ENCODE measurements at regions not wholly inside any gene's neighbourhood (a gene's known extent, or its start where the extent isn't known, plus 50 kb on each side); places are given as distances from the start of the nearest gene placed in this dataset.
A peak's percentile ranks its signal among the peaks of the same experiment; 100 is the strongest.

GRCh38 chr6:154893917-154894316, 101.2 kb upstream of the TIAM2 start:
- peak; percentile 27 for DNase-seq (ENCODE audit: low read depth)
- H3K4me3 ChIP-seq (ENCODE audit: low read length) = no peak overlapping the region

GRCh38 chr6:154894902-154895301, 100.2 kb upstream of the TIAM2 start:
- DNase-seq (ENCODE audit: low read depth) = no peak
- TF ChIP-seq CTCF (conservative IDR thresholded peaks at IDR 0.05; ENCODE audit: low read length) = no peak
- H3K4me3 ChIP-seq (ENCODE audit: low read length) = no peak overlapping the region

More at GRCh38 chr6:154893917-154894316, 101.2 kb upstream of the TIAM2 start:
- no peak for TF ChIP-seq CTCF (conservative IDR thresholded peaks at IDR 0.05; ENCODE audit: low read length)

GRCh38 chr6:154895841-154896240, 99.3 kb upstream of the TIAM2 start:
- DNase-seq (ENCODE audit: low read depth) = no peak
- no peak overlapping the region for H3K4me3 ChIP-seq (ENCODE audit: low read length)
- TF ChIP-seq CTCF (conservative IDR thresholded peaks at IDR 0.05; ENCODE audit: low read length) = no peak

- TF ChIP-seq CTCF (conservative IDR thresholded peaks at IDR 0.05; ENCODE audit: low read length) = no peak
- no peak overlapping the region for H3K4me3 ChIP-seq (ENCODE audit: low read length)
- no peak for DNase-seq (ENCODE audit: low read depth)
These were observed 96.3 kb upstream of the TIAM2 start for GRCh38 chr6:154898821-154899220.

- no peak for DNase-seq (ENCODE audit: low read depth)
- TF ChIP-seq CTCF (conservative IDR thresholded peaks at IDR 0.05; ENCODE audit: low read length) = no peak
- no peak overlapping the region for H3K4me3 ChIP-seq (ENCODE audit: low read length)
These were observed 95.2 kb upstream of the TIAM2 start for GRCh38 chr6:154899824-154900463.

GRCh38 chr6:154901876-154902552, 93.1 kb upstream of the TIAM2 start:
- no peak overlapping the region for H3K4me3 ChIP-seq (ENCODE audit: low read length)
- no peak for DNase-seq (ENCODE audit: low read depth)
- TF ChIP-seq CTCF (conservative IDR thresholded peaks at IDR 0.05; ENCODE audit: low read length) = no peak

- no peak for TF ChIP-seq CTCF (conservative IDR thresholded peaks at IDR 0.05; ENCODE audit: low read length)
- DNase-seq (ENCODE audit: low read depth) = peak; percentile 18
- no peak overlapping the region for H3K4me3 ChIP-seq (ENCODE audit: low read length)
These were observed 87.8 kb upstream of the TIAM2 start for GRCh38 chr6:154907291-154907690.

Measured in AG10803 (cell line).